Jurkat, Clone E6-1 (cell line): ENCODE measurements at regions not wholly inside any gene's neighbourhood (a gene's known extent, or its start where the extent isn't known, plus 50 kb on each side); places are given as distances from the start of the nearest gene placed in this dataset.

Experiments used
- DNase-seq: peaks from one replicate; pipeline ENCODE4 v3.0.0-alpha.2; 2011; ENCODE audit warnings: low read depth, low spot score
- H3K4me3 ChIP-seq: 2 replicates; pipeline ENCODE4 v1.5.1; 2011; ENCODE audit warnings: mild to moderate bottlenecking, low read length, control low read depth, moderate library complexity

DNA sequence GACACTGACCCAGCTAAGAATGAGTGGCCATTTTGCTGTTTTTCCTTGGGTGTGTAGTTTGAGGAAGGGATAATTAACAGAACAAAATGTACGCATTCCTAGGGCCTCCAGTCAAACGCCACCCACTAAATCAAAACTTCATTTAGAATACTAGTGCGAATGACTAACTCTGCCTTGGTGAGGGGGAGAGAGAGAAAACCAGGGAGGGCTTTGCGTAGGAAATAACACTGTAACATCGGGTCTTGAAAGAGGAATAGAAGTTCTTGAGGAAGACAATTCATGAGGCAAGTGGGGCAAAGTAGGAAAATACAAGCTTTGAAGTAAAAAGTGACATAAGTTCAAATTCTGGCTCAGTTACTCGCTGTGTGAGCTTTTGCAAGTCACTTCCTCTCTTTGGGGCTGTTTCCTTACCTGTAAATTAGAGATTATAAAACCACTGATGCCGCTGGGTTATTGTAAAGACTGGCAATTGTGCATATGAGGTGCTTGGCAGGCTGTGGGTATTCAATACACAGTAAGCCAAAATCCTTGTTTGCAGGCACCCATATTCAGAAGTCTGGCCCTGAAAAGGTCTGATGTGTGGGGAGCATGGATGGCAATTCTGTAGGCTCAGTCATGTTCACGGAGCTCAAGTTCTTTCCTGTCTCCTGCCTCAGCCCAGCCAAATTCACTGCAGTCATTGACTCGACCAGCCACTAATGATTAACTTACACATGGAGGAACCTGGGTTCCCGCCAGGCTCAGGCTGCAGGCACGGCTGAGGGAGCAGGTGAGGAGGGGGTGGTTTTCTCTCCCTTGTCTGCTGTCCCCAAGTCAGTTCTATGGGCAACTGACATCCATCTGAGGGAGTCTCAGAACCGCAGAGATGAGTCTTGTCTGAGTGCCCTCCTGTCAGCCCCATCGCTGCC, 140.3 kb upstream of the CSF3R start:
- H3K4me3 ChIP-seq: no peak overlapping the region

DNA sequence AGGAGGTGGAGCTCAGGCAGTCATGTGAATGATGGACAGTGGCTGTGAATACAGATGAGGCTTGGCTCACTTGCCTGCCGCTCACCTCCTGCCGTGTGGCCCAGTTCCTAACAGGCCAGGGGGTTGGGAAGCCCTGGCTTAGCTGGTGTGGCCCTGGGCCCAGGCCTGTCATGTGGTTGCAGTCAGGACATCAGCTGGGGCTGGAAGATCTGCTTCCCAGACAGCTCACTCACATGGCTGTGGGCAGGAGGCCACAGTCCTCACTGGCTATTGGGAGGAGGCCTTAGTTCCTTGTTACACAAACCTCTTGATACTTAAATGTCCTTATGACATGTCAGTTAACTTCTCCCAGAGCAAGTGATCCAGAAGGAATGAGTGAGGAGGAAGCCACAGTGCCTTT, 138.8 kb upstream of the CSF3R start:
- no peak for DNase-seq
- H3K4me3 ChIP-seq: no peak overlapping the region

More for the DNA sequence above, 140.3 kb upstream of the CSF3R start:
- peak; percentile 69 for DNase-seq

DNA sequence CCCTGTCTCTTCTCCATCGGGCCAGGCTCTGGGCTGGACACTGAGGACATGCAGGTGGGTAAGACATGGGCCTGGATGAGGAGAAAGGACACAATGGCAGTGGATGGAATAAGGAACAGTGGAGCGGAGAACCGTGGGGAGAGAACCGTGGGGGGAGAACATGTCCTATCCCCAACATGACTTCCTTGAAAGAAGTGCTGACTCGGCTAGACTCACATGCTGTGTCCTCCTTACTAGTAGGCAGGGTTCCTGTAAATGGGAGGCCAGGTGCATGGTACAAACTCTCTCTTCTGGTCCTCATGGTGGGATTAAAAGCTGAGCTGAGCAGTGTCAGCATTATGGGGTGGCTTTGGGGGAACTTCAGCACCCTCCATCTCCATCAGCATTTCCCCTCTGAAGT, 137.4 kb upstream of the CSF3R start:
- no peak for DNase-seq
- no peak overlapping the region for H3K4me3 ChIP-seq

DNA sequence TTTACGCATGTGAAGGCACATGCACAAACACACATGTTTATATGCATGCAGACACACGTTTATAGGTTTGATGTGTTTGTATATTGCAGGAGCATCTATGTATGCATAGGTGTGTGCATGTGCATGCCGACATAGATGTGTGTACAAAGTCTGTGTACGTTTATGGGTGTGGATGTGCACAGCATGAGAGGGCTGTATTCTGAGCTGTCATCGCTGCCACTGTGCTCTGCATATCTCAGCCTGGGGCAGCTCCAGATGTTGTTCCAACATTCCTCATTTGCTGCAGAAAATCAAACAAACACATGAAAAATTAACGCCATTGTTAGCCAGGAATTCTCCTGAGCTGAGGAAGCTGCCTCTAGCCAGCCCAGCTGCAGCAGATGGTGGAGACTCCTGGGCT, 132.3 kb upstream of the CSF3R start:
- no peak overlapping the region for H3K4me3 ChIP-seq
- no peak for DNase-seq

DNA sequence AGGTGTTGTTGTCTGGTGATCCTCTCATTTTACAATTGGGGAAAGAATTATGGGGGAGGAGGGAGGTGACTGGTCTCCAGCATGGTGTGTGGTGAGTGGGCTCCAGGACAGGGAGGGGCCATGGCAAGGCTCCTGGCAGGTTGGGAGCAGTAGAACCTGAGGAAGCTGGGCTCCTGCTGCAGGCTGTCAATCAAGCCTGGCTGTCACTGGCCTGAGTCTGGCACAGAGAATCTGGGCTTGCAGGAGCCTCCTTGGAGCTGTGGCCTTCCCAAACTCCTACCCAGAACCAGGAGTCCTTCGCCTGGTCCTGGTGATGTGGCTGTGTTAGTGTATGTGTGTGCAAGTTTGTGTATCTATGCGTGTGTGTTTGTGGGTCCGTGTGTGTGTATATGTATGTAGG, 131.9 kb upstream of the CSF3R start:
- DNase-seq: no peak
- H3K4me3 ChIP-seq: no peak overlapping the region

DNA sequence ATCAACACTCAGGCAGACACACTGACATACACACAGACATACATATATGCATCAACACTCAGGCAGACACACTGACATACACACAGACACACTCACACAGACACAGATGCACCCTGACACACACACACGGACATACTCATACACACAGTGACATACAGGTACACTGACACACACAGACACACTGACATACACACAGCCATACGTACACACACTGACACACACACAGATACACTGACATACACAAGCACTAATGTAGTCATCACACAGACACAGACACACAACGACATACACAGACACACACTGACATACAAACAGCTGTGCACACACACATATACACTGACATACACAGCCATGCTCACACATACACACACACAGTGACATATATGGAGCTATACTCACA, 131.0 kb upstream of the CSF3R start:
- H3K4me3 ChIP-seq: no peak overlapping the region
- no peak for DNase-seq

DNA sequence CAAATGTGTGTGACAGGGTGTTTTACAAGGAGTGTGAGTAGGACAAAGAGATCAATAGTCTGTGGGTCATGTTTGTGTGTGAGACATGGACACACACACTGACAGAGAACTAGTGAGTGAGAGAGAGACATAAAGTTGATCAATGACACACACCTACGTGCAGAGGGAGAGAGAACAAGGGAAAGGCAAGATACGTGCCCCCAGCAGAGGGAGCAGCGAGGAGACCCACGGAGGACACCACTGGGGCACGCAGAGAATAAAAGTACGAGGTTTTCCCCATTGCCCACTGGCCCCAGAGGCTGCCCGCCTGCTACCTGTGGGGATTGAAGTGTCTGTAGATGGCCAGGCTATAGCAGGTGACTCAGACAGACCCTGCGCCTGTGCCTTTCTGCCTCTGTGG, 130.2 kb upstream of the CSF3R start:
- DNase-seq: no peak
- no peak overlapping the region for H3K4me3 ChIP-seq

DNA sequence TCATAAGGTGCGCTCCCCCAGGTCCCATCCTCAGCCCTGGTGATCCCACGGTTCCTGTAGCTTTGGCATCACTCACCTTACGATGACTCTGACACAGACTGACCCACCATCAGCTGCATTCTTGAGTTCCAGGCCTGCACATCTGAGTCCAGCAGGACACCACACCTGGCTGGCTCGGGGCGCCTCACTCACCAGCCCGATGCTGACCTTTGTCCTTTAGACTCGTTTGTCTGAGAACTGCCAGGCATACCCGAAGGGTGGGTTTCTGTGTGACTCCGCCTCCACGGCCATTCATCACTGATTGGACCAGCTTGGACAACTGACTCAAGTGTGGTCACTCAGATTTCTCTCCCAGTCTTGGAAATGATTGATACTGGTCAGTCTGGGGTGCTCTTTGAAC, 129.4 kb upstream of the CSF3R start:
- DNase-seq: no peak
- H3K4me3 ChIP-seq: no peak overlapping the region

DNA sequence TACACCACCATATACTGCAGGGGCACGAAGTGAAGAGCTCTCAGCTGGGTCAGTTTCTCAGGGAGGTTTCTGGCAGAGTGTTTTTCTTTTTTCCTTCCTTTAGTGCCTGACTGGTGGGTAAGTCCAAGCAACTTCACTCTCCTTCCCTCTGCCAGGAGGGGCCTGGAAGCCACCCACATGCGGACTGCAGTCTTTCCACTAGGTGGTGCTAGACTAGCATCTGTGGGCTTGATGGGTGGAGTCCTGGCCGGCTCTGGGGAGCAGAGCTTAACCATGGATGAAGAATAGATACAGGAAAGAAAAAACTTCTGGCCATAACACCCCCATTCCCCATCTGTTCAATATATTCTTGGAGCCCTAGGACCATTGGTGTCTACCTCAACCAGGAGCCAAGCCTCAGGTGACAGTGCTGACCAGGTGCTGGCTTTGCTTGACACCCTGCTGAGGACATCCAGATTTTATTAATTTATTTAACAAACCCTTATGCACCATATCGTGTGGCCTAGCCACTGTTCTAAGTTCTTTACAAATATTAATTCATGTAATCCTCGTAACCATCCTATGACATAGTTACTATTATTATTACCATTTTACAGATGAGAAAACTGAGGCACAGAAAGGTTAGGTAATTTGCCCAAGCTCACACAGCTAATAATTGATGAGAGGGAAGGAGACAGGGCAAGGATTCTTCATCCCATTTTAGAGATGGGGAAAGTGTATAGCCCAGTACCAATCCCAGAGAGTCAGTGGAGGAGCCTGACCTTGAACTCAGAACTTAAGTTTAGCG, 126.7 kb upstream of the CSF3R start:
- peak; percentile 53 for DNase-seq
- H3K4me3 ChIP-seq: no peak overlapping the region

DNA sequence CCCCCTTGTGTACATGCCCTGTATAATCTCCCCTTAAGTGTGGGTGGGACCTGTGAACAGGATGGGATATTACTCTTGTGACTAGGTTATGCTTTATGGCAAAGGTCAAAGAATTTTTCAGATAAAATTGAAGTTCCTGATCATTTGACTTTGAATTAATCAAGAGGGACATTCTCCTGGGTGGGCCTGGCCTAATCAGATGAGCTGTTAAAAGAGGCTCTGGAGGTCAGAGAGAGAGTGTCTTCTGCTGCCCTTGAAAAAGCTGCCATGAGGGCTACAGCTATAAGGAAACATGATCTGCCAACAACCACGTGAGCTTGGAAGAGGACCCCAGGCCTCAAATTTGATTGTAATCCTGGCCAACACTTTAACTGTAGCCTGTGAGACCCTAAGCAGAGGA, 125.6 kb upstream of the CSF3R start:
- no peak overlapping the region for H3K4me3 ChIP-seq
- DNase-seq: no peak

DNA sequence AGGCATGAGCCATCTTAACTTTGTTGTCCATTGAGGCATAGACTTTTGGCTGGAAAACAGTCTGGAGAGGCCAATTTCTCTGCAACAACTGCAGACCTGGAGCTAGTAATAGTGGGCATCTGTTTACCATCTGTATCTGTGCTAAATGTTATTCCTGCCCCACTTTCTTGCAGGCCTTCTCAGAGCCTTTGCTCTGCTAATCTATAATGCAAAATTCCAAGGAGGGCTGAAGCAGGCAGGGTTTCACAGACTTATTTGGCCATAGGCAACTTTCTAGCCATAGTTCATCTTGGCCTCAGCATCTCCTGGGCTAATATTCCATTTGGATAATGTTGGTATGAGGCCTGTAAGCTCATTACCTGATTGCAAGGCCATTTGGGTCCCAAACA, 124.5 kb upstream of the CSF3R start:
- H3K4me3 ChIP-seq: no peak overlapping the region
- DNase-seq: no peak

DNA sequence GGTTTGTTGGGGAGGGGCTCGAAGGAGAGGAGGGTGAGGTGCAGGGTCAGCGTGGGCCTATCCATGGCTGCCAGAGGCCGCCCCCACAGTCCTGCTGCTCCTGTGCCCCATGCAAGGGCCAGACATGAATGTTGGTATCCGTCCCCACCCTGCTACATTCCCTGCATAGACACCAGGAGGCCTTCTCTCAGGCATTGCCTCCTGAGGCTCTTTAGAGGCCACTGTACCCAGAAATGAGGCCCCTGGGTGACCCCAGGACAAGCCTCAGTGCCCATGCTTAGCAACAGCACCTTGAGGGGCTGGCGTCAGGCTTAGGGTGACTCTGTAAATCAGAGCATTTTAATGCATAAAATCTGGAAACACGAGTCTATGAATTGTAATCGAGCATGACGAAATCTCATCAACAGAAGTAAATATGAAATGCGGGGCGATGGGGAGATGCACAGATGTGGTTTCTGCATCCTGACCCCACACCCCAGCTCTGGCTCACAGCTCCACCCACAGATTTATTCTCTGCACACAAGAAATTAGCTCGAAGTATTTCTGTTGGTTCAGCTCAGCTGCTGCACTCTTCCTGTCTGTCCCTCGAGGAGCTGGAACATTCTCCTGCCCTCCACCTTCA, 124.0 kb upstream of the CSF3R start:
- peak; percentile 14 for DNase-seq
- H3K4me3 ChIP-seq: no peak overlapping the region

DNA sequence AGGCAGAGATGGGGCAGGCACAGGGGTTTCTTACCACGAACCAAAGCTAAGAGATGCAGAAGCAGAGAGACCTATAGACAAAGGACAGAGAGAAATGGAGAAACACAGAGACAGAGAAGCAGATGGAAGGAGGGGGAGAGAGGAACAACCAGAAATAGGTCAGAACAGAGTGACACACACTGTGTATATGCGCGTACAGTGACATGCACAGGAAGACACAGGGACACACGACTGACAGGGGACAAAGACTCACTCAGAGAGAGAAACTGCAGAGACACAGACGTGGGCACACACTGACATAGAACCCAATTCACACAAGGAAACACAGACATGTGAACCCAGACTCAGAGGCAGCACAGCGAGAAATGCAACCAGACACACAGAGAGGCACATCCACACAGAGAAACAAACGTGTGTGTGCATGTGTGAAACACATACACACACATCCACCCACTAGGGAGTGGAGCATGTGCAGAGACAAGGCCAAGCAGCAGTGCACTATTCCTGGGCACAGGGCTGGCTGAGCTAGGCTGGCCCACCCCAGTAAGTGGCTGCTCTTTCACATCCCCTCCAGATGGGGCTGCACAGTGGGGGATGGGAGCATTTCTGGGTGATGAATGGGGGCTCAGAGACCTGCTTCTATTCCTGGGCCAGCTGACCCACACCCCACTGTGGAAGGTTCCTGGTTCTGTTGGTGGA, 123.4 kb upstream of the CSF3R start:
- DNase-seq: no peak
- H3K4me3 ChIP-seq: no peak overlapping the region

DNA sequence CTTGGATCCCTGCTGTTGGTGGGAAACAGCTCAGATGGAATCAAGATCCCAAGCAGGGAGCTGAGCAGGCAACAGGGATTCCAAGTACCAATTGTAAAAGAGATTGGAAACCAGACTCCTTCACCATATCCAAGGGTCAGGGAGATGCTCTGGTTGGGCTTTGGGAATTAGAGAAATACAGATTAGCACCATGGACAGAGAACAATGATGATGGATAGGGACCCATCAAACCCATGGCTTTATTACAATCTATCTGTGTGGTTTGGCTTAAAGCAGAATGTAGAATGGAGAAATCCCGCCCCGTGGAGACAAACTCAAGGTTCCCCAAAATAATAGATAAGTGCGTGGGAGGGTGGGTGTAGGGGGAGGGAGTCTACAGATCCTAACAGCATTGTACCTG, 120.7 kb upstream of the CSF3R start:
- no peak overlapping the region for H3K4me3 ChIP-seq
- no peak for DNase-seq

DNA sequence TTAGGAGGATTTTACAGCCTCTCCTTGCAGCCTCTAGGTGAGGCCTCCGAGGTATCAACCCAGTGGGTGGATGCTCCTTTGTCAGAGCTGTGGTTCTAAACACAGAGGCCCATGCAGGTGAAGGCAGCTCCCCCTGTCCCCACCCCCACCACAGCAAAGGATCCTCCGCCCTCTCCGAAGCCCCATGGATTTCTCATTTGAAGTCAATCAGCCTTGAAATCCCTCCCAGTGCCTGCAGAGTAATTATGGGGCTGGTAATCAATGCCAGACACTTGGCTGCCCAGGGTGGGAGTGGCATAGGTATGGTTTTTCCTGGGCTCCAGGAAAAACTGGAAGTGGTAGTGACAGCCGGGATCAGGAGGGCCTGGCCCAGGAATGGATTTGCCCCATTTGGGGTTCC, 119.5 kb upstream of the CSF3R start:
- DNase-seq: no peak
- no peak overlapping the region for H3K4me3 ChIP-seq

DNA sequence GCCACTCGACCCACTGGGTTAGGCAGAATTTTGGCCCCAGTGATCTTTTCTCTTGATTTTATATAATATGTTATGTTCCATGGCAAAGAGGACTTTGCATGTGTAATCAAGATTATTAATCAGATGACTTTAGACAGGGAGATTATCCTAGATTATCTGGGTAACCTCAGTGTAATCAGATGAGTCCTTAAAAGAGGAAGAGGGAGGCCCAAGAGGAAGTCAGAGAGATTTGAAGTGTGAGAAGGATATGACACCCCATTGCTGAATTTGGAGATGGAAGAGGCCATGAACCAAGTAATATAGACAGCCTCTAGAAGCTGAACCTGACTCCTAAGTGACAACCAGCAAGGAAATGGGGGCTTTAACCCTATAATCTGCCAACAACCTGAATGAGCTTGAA, 117.1 kb upstream of the CSF3R start:
- no peak for DNase-seq
- H3K4me3 ChIP-seq: no peak overlapping the region

DNA sequence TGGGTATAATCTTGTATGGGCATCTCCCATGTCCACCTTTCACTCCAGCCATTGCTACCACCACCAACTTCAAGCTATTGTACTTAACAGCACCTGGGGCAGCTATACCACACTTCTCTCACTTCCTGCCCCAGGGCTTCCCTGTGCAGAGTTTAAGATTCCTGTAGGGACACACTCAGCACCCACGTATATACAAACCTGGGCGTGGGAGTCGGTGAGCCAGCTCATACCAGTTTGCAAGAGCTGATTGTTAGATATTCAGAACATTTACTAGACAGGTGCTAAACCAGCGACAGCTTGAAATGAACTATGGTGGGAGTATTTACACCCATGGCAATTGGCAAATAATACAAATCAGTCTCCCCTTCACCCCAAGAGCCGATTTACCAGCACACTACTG, 114.8 kb upstream of the CSF3R start:
- DNase-seq: no peak
- H3K4me3 ChIP-seq: no peak overlapping the region

DNA sequence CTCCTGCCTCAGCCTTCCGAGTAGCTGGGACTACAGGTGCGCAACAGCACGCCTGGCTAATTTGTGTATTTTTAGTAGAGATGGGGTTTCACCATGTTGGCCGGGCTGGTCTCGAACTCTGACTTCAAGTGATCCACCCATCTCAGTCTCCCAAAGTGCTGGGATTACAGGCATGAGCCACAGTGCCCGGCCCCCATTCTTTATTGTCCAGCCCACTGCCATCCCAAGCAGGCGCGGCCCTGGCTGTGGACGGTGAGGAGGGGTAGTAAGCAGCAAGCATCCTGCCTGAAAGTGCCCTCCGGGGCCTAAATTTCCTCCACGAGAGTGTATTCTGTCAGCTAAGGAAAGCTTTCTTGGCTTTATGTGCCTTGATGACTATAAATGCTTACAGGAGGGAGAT, 113.2 kb upstream of the CSF3R start:
- no peak overlapping the region for H3K4me3 ChIP-seq
- DNase-seq: no peak

DNA sequence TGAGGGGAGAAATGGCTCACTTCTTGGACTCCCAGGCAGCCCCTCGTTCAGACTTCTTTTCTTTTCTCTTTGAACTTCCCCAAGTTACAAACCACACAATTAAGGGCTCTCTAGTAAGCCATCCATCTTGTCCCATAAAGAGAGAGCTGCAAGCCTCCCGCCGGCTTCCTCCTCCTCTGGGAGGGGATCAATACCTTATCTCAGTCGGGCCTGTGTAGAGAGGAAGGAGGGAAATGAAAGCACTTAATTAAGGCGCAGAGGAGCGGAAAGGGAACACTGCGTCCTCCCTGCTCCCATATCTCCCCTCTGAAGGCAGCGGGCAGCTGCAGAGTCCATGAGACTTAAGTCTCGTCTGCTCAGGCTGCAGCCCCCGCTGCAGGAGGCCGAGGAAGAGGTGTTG, 112.6 kb upstream of the CSF3R start:
- H3K4me3 ChIP-seq: no peak overlapping the region
- DNase-seq: no peak

DNA sequence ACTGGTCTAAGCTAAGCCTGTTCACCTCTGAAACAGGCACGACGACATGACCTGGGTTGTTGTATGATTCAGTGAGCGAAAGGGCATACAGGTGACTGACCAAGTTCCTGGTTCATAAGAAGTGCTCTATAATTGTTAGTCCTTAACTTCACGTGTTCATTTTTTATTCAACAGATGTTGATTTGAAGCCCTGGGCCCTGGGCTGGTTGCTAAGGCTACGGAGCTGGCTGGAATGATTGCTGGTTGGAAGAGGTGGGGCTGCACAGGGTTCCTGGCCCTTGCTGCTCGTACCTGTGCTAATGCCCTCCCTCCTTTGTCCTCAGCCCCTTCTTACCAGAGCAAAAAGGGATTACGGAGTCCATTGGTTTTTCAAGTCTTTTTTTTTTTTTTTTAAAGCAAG, 111.3 kb upstream of the CSF3R start:
- H3K4me3 ChIP-seq: no peak overlapping the region
- DNase-seq: no peak
